Stimulated activated CD4-positive, alpha-beta T cell treated with anti-CD3 and anti-CD28 coated beads, Interleukin-15, amount 100 ng/mL, for 48 hours (primary cell): ENCODE measurements at regions not wholly inside any gene's neighbourhood (a gene's known extent, or its start where the extent isn't known, plus 50 kb on each side); places are given as distances from the start of the nearest gene placed in this dataset.

Source experiments
- DNase-seq, 2 donors: peaks; one replicate each; pipeline ENCODE4 v3.0.0-alpha.2; 2020; ENCODE audit warnings: low read depth in 2 of 2

- no peak for DNase-seq
Measured at GRCh38 chr20:56957737-56958553, 308.5 kb downstream of the BMP7 start.

- no peak for DNase-seq
Measured at GRCh38 chr20:56964901-56965300, 301.5 kb downstream of the BMP7 start.

GRCh38 chr20:56967916-56968315 is 298.5 kb downstream of the BMP7 start:
- no peak for DNase-seq

- no peak for DNase-seq
Measured at GRCh38 chr20:56968376-56969048, 297.9 kb downstream of the BMP7 start.

GRCh38 chr20:56974499-56975250 is 291.8 kb downstream of the BMP7 start:
- peak in 1 of 2 donors; percentile 1 for DNase-seq

GRCh38 chr20:56975838-56976237 is 290.6 kb downstream of the BMP7 start:
- DNase-seq: no peak

GRCh38 chr20:56976336-56976735 is 290.1 kb downstream of the BMP7 start:
- no peak for DNase-seq

GRCh38 chr20:56978475-56978874 is 288.0 kb downstream of the BMP7 start:
- no peak for DNase-seq

- DNase-seq: no peak
Measured at GRCh38 chr20:56979125-56979524, 287.3 kb downstream of the BMP7 start.

GRCh38 chr20:56981301-56981700 is 285.1 kb downstream of the BMP7 start:
- no peak for DNase-seq

- DNase-seq: no peak
Measured at GRCh38 chr20:56983813-56984212, 282.6 kb downstream of the BMP7 start.

GRCh38 chr20:56985066-56985685 is 281.3 kb downstream of the BMP7 start:
- no peak for DNase-seq

GRCh38 chr20:56986476-56986875 is 280.0 kb downstream of the BMP7 start:
- DNase-seq: no peak

- no peak for DNase-seq
Measured at GRCh38 chr20:56986931-56987720, 279.3 kb downstream of the BMP7 start.

GRCh38 chr20:56987986-56988385 is 278.5 kb downstream of the BMP7 start:
- no peak for DNase-seq

GRCh38 chr20:56988446-56988845 is 278.0 kb downstream of the BMP7 start:
- no peak for DNase-seq

- no peak for DNase-seq
Measured at GRCh38 chr20:56989516-56989915, 276.9 kb downstream of the BMP7 start.

- DNase-seq: no peak
Measured at GRCh38 chr20:56993020-56993559, 273.4 kb downstream of the BMP7 start.

GRCh38 chr20:56994006-56994405 is 272.4 kb downstream of the BMP7 start:
- DNase-seq: no peak

- DNase-seq: no peak
Measured at GRCh38 chr20:56995149-56995548, 271.3 kb downstream of the BMP7 start.

GRCh38 chr20:56995635-56996075 is 270.8 kb downstream of the BMP7 start:
- no peak for DNase-seq
